Peyer's patch (tissue), 4 donors: ENCODE measurements at regions not wholly inside any gene's neighbourhood (a gene's known extent, or its start where the extent isn't known, plus 50 kb on each side); places are given as distances from the start of the nearest gene placed in this dataset.

Source experiments
- DNase-seq, 3 donors: peaks; one replicate each; pipeline ENCODE4 v3.0.0-alpha.2; 2017 to 2019
- H3K27ac ChIP-seq, 4 donors: fragments of 200-600 bp; sonication (generic); one replicate each; pipeline ENCODE4 v1.5.1; 2016 to 2019
- H3K27me3 ChIP-seq, 2 donors: fragments of 200-600 bp; sonication (generic); one replicate each; pipeline ENCODE4 v1.5.1; 2019
- H3K36me3 ChIP-seq, 3 donors: fragments of 200-600 bp; sonication (generic); one replicate each; pipeline ENCODE4 v1.5.1; 2016 to 2019
- H3K4me1 ChIP-seq, 4 donors: fragments of 200-600 bp; sonication (generic); one replicate each; pipeline ENCODE4 v1.5.1; 2016 to 2019
- H3K4me3 ChIP-seq, 4 donors: fragments of 200-600 bp; sonication (generic); 1 replicate in 3 of 4; 2 replicates in 1 of 4; pipeline ENCODE4 v1.5.1; 2016 to 2019; ENCODE audit warnings: mild to moderate bottlenecking in 1 of 4
- H3K9me3 ChIP-seq, 4 donors: fragments of 200-600 bp; sonication (generic); one replicate each; pipeline ENCODE4 v1.5.1; 2016 to 2019; ENCODE audit warnings: mild to moderate bottlenecking in 1 of 4
- CTCF ChIP-seq, 6 experiments: fragments of 450-650 bp in 4 of 6; fragments of 200-600 bp in 2 of 6; sonication (generic) in 1 of 6; IDR thresholded peaks; one replicate each; pipeline ENCODE4 v1.5.1; 2017 to 2019; ENCODE audit warnings: antibody characterized with exemption in 6 of 6, mild to moderate bottlenecking in 3 of 6, moderate library complexity in 1 of 6
- POLR2A ChIP-seq, 2 donors: fragments of 450-650 bp; IDR thresholded peaks; one replicate each; pipeline ENCODE4 v1.5.1; 2017; ENCODE audit warnings: antibody characterized with exemption in 2 of 2, mild to moderate bottlenecking in 2 of 2, moderate library complexity in 2 of 2

GRCh38 chr2:236367506-236368289, 103.5 kb upstream of the ASB18 start:
- Histone ChIP-seq H3K9me3 (no peaks in the 10 kb centered on the region), H3K4me3 (no peak overlapping the region), H3K27me3 (no peaks in the 10 kb centered on the region), H3K4me1 (no peaks in the 10 kb centered on the region), H3K36me3 (no peaks in the 10 kb centered on the region), H3K27ac (no peak overlapping the region)
- DNase-seq: no peak
- no peak for TF ChIP-seq POLR2A (IDR thresholded peaks at IDR 0.05)
- no peak for TF ChIP-seq CTCF (IDR thresholded peaks at IDR 0.05)

- Histone ChIP-seq H3K36me3 (no peaks in the 10 kb centered on the region), H3K27me3 (no peaks in the 10 kb centered on the region), H3K9me3 (no peaks in the 10 kb centered on the region), H3K4me1 (no peaks in the 10 kb centered on the region), H3K4me3 (no peak overlapping the region), H3K27ac (no peak overlapping the region)
- no peak for TF ChIP-seq CTCF (IDR thresholded peaks at IDR 0.05)
- no peak for TF ChIP-seq POLR2A (IDR thresholded peaks at IDR 0.05)
- DNase-seq: no peak
Measured at GRCh38 chr2:236369661-236370062, 105.5 kb upstream of the ASB18 start.

GRCh38 chr2:236370847-236371409, 106.7 kb upstream of the ASB18 start:
- Histone ChIP-seq H3K4me1 (no peaks in the 10 kb centered on the region), H3K36me3 (no peaks in the 10 kb centered on the region), H3K27me3 (no peaks in the 10 kb centered on the region), H3K4me3 (no peak overlapping the region), H3K27ac (no peak overlapping the region), H3K9me3 (no peaks in the 10 kb centered on the region)
- TF ChIP-seq POLR2A (IDR thresholded peaks at IDR 0.05): no peak
- TF ChIP-seq CTCF (IDR thresholded peaks at IDR 0.05): no peak
- no peak for DNase-seq

- no peaks in the 10 kb centered on the region for H3K9me3 ChIP-seq
Measured at GRCh38 chr2:236375973-236376476, 111.8 kb upstream of the ASB18 start.

GRCh38 chr2:236376566-236377244, 112.5 kb upstream of the ASB18 start:
- Histone ChIP-seq H3K27me3 (no peaks in the 10 kb centered on the region), H3K4me1 (no peaks in the 10 kb centered on the region), H3K27ac (no peak overlapping the region), H3K36me3 (no peaks in the 10 kb centered on the region), H3K9me3 (no peaks in the 10 kb centered on the region), H3K4me3 (no peak overlapping the region)
- TF ChIP-seq POLR2A (IDR thresholded peaks at IDR 0.05): no peak
- TF ChIP-seq CTCF (IDR thresholded peaks at IDR 0.05): no peak
- no peak for DNase-seq

More at GRCh38 chr2:236375973-236376476, 111.8 kb upstream of the ASB18 start:
- no peaks in the 10 kb centered on the region for H3K27me3 ChIP-seq
- no peaks in the 10 kb centered on the region for H3K4me1 ChIP-seq
- no peaks in the 10 kb centered on the region for H3K36me3 ChIP-seq
- no peak for DNase-seq
- H3K27ac ChIP-seq: no peak overlapping the region
- H3K4me3 ChIP-seq: no peak overlapping the region
- TF ChIP-seq CTCF (IDR thresholded peaks at IDR 0.05) (no peak), POLR2A (IDR thresholded peaks at IDR 0.05) (no peak)
